Thoracic aorta (tissue), 2 donors: ENCODE measurements at regions not wholly inside any gene's neighbourhood (a gene's known extent, or its start where the extent isn't known, plus 50 kb on each side); places are given as distances from the start of the nearest gene placed in this dataset.
"Not testable (repeated sequence)": the region's sequence is repeated elsewhere in the genome, so short reads cannot be mapped to it uniquely, and the experiment has no call there.

Experiments
- ATAC-seq: fragments of 150-250 bp; one replicate; pipeline ENCODE4 v1.8.0; 2017; ENCODE audit warnings: low read depth; ENCODE audit not compliant: insufficient number of reproducible peaks, low FRiP score
- DNase-seq: peaks from one replicate; pipeline ENCODE4 v3.0.0-alpha.2; 2020; ENCODE audit warnings: low spot score
- H3K27ac ChIP-seq, 2 donors: fragments of 200-600 bp; sonication (generic); 1 replicate in 1 of 2; 2 replicates in 1 of 2; pipeline ENCODE4 v1.5.1; 2016; ENCODE audit warnings: mild to moderate bottlenecking in 2 of 2, moderate library complexity in 2 of 2
- H3K27me3 ChIP-seq: fragments of 200-600 bp; sonication (generic); replicated peaks from 2 replicates; pipeline ENCODE4 v1.6.0; 2016; ENCODE audit warnings: mild to moderate bottlenecking; ENCODE audit not compliant: insufficient read depth
- H3K36me3 ChIP-seq: fragments of 200-600 bp; sonication (generic); one replicate; pipeline ENCODE4 v1.5.1; 2016
- H3K4me1 ChIP-seq, 2 donors: fragments of 200-600 bp; sonication (generic); 1 replicate in 1 of 2; 2 replicates in 1 of 2; pipeline versions ENCODE4 v1.5.1 to v1.6.0; 2016; ENCODE audit warnings: low read depth in 2 of 2, mild to moderate bottlenecking in 1 of 2; ENCODE audit not compliant: control insufficient read depth in 1 of 2
- H3K4me3 ChIP-seq: fragments of 200-600 bp; sonication (generic); 2 replicates; pipeline ENCODE4 v1.5.1; 2016; ENCODE audit warnings: mild to moderate bottlenecking
- H3K9me3 ChIP-seq: fragments of 200-600 bp; sonication (generic); 2 replicates; pipeline ENCODE4 v1.5.1; 2016
- TF ChIP-seq, protein P1 (sequence below): fragments of 200-600 bp; sonication (generic); IDR thresholded peaks from one replicate; pipeline ENCODE4 v1.5.1; 2019; ENCODE audit warnings: antibody characterized with exemption

DNA sequence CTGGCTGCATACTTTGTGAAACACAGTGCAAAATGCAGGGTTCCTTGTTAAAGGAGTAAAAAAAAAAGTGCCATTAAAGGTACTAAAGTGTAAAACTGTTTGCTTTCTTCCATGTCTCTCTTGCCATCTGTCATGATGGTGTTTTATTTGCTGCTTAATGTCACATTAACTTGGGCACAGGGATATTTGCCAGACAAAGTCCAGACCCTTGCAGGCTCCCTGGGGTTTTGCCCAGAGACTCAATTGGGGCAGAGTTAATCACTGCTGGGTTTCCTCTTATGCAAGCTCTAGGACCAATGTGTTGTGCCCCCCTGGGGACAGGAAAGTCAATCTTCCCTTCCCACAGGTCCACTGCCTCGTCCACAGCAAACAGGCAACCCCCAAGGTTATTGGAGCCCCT is 274.3 kb upstream of the SGCD start:
- ATAC-seq (no peak), DNase-seq (no peak)
- H3K27me3 ChIP-seq: no peaks in the 10 kb centered on the region
- H3K27ac ChIP-seq: no peak overlapping the region
- H3K4me3 ChIP-seq: no peak overlapping the region
- TF ChIP-seq, protein P1, sequence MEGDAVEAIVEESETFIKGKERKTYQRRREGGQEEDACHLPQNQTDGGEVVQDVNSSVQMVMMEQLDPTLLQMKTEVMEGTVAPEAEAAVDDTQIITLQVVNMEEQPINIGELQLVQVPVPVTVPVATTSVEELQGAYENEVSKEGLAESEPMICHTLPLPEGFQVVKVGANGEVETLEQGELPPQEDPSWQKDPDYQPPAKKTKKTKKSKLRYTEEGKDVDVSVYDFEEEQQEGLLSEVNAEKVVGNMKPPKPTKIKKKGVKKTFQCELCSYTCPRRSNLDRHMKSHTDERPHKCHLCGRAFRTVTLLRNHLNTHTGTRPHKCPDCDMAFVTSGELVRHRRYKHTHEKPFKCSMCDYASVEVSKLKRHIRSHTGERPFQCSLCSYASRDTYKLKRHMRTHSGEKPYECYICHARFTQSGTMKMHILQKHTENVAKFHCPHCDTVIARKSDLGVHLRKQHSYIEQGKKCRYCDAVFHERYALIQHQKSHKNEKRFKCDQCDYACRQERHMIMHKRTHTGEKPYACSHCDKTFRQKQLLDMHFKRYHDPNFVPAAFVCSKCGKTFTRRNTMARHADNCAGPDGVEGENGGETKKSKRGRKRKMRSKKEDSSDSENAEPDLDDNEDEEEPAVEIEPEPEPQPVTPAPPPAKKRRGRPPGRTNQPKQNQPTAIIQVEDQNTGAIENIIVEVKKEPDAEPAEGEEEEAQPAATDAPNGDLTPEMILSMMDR: no peak
- no peaks in the 10 kb centered on the region for H3K4me1 ChIP-seq
- H3K36me3 ChIP-seq: no peaks in the 10 kb centered on the region
- H3K9me3 ChIP-seq: no peaks in the 10 kb centered on the region

DNA sequence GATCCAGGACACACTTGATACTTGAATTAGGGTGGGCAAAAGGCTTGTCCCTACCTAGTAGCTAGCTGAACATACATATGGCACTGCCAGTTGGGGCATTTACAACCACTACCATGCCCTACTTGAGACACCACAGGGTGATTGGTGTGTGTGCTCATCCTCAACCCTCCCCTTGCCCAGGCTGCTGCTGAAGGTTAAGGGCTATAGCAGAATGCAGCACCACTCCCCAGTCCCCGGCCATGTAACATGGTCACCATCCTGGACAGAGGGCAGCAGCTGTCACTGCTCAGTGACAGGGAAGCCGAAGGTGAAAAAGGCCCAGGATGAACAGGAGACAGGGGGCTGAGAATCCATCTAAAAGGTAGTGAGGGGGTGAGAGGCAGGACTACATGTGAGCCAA is 273.9 kb upstream of the SGCD start:
- Histone ChIP-seq H3K27ac (no peak overlapping the region), H3K27me3 (no peaks in the 10 kb centered on the region), H3K4me3 (no peak overlapping the region), H3K4me1 (no peaks in the 10 kb centered on the region), H3K36me3 (no peaks in the 10 kb centered on the region), H3K9me3 (no peaks in the 10 kb centered on the region)
- DNase-seq (no peak), ATAC-seq (no peak)
- TF ChIP-seq, protein P1: no peak

DNA sequence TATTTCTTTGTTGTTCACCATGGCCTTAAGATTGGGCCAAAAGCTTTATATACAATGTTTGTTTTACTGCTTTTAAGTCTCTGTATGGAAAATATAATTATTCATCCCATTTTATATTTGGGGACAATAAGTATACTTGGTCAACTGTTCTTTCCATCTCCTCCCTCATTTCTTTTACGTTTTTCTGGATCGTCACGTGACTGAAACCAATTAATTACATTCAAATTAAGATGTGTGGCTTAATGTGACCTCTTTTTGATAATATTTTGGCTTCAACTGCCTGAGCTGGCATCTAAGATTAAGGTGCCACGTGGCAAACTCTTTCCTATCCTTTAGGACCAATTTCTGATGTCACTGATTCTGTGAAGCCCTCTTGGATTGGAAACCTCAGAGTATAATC is 250.1 kb upstream of the SGCD start:
- Histone ChIP-seq H3K27ac (no peak overlapping the region), H3K4me1 (no peaks in the 10 kb centered on the region), H3K36me3 (no peaks in the 10 kb centered on the region), H3K27me3 (no peaks in the 10 kb centered on the region), H3K9me3 (peaks cover 6% of the 10 kb centered on the region), H3K4me3 (no peak overlapping the region)
- TF ChIP-seq, protein P1: no peak
- ATAC-seq (no peak), DNase-seq (no peak)

DNA sequence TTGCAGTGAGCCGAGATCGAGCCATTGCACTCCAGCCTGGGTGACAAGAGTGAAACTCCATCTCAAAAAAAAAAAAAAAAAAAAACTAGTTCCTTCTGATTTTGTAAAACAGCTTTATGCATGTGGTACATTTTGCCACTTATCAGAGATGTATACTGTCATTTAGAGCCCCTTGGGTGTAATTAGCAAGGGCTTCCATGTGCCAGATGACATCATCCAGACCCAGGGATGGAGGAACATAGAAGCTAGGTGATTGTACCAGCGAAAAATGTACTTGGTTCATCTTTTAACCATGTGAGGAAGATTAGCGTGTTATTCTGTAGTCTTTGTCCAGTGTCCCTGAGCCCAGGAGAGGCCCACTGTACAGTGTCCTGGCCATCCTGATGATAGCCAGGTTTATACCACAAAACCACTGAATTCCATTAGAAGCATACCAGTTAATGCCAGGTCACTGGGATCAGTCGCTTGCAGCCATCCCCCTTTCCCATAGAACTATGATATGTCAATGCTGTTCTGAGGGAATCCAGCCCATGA is 239.3 kb upstream of the SGCD start:
- DNase-seq (no peak), ATAC-seq (no peak)
- Histone ChIP-seq H3K36me3 (no peaks in the 10 kb centered on the region), H3K4me1 (no peaks in the 10 kb centered on the region), H3K27ac (no peak overlapping the region), H3K27me3 (no peaks in the 10 kb centered on the region), H3K9me3 (no peaks in the 10 kb centered on the region), H3K4me3 (no peak overlapping the region)
- TF ChIP-seq, protein P1: no peak

DNA sequence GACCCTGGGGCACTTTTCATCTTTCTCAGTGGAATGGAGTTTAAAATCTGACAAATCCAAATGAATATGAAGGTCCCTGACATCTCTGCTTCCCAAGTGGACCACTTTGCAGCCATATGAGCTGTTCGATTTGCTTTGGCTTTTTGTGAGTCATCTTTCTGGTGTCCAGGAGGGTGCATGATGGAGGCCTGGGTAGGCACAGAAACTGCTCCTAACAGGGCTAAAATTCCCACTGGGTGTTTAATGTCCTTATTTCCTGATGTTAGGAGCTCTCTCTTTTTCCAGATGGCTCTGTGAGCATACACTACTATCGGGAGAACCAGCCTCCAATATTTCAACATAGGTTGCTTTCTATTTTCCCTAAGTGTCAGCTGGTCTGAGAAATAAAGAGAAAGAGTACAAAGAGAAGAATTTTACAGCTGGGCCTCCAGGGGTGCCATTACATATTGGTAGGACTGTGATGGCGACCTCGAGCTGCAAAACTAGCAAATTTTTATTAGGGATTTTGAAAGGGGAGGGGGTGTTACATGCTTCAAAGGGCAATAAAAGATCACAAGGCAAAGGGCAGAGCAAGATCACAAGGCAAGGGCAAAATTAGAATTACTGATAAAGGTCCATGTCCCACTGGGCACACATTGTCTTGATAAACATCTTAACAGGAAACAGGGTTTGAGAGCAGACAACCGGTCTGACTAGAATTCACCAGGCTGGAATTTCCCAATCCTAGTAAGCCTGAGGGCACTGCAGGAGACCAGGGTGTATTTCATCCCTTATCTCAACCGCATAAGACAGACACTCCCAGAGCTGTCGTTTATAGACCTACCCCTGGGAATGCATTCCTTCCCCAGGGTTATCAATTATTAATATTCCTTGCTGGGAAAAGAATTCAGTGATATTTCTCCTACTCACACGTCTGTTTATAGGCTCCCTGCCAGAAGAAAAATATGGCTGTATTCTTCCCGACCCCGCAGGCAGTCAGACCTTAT is 236.7 kb upstream of the SGCD start:
- H3K36me3 ChIP-seq, H3K9me3 ChIP-seq, H3K27me3 ChIP-seq, H3K4me1 ChIP-seq, DNase-seq, H3K4me3 ChIP-seq, H3K27ac ChIP-seq, ATAC-seq: not testable (repeated sequence)
